Activated CD8-positive, alpha-beta memory T cell treated with anti-CD3 and anti-CD28 coated beads, Interleukin-2, amount 50 U/mL, for 4 hours (primary cell): ENCODE measurements at regions not wholly inside any gene's neighbourhood (a gene's known extent, or its start where the extent isn't known, plus 50 kb on each side); places are given as distances from the start of the nearest gene placed in this dataset.

Source experiments
- DNase-seq: peaks from one replicate; pipeline ENCODE4 v3.0.0-alpha.2; 2020

DNA sequence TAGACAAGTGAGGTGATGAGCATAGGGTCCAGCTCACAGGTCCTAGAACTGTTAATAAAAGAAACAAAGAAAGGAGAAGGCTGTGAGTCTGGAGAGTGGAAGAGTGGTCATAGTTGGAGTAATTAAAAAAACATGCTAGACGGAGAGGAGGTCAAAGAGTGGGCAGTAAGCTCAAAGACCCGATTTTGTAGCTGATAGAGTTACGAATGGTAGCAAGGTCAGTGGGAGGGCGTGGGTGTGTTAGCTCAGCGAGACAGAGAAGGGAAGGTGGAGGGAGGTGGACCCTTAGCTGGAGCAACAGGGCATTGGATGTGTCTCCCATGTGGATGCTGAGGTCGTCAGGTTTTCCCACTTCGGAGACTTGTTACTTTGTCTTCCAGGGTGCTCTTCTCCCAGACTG is 431.7 kb downstream of the CDH26 start:
- DNase-seq: no peak

DNA sequence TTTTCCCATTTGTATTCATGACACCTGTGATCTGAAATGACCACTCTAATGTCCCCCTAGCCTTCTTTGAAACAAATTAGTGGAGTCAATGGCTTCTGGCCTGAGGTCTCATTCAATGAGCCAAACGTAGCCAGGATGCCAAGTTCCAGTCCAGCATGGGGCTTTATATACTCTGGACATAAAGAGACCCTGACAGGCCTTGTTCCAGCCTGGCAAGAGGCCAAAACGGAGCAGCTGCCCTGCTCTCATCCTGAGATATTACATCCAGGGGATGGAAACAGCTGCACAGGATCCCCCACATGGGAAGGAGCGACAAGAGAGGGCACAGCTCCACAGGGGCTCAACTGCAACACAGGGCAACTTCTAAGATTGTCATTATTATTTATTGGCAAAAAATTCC is 437.8 kb downstream of the CDH26 start:
- no peak for DNase-seq

DNA sequence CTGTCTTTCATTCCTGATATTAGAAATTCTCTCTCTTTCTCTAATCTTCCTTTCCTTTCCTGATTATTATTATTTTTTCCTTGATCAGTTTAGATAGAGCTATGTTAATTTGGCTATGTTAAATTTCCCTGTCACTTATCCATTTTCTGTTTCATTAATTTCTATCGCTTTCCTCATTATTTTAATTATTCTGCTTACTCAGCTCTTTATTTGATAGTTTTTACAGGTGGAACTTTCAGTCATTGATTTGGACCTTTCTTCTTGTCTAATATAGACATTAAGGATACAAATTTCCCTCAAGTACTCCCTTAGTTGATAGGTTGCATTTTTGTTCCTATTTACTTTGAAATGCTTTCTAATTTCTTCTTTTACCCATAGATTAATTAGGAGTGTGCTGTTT is 442.3 kb downstream of the CDH26 start:
- no peak for DNase-seq

- DNase-seq: no peak
These were observed 444.2 kb downstream of the CDH26 start for GRCh38 chr20:60402189-60403058.

- no peak for DNase-seq
These were observed 445.0 kb downstream of the CDH26 start for GRCh38 chr20:60403105-60403741.

GRCh38 chr20:60407011-60407771 is 449.0 kb downstream of the CDH26 start:
- no peak for DNase-seq

GRCh38 chr20:60407938-60408337 is 449.7 kb downstream of the CDH26 start:
- DNase-seq: no peak

- DNase-seq: no peak
These were observed 450.2 kb downstream of the CDH26 start for GRCh38 chr20:60408435-60408834.

- DNase-seq: no peak
These were observed 452.5 kb downstream of the CDH26 start for GRCh38 chr20:60410618-60411264.

DNA sequence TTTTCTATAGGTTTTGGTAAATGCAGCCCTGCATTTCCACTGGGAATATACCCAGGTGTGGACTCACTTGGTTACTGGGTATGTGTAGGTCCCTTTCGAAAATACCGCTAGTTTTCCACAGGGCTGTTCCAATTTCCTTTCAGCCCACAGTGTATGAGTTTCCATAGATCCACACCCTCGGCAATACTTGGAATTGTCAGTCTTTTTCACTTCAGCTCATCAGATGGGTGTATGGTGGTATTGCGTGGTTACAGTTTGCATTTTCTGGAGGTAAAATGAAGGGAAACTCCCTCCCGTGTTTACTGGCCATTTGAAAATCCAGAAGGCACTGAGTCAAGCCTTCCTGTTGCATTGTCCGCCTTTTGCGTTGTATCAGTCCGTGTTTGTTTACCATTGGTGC is 453.6 kb downstream of the CDH26 start:
- no peak for DNase-seq

DNA sequence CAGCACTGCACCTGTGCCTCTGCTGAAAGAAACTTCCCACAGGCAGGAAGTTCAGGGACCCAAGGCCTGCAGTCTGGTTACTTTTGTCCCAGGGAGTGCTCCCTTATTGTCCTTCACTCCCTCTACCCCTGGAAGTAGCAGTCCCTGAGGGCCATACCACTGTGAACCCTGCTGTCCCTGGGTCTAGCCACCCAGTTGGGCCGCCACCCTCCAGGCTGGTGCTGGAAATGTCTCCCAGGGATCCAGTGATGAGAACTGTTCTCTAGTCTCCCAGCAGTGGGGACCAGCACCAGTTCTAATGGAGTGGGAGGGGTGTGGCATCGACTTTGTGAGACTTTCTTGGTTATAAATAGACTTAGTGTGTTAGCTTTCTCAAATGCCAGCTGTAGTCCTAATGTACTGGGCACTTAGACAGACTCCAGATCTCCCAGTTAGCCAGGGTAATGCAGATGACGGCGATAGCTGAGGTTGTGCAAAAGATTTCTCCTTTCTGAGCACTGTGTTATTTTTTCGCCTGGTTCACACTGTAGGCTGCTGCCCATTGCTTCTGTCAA is 462.5 kb downstream of the CDH26 start:
- no peak for DNase-seq

DNA sequence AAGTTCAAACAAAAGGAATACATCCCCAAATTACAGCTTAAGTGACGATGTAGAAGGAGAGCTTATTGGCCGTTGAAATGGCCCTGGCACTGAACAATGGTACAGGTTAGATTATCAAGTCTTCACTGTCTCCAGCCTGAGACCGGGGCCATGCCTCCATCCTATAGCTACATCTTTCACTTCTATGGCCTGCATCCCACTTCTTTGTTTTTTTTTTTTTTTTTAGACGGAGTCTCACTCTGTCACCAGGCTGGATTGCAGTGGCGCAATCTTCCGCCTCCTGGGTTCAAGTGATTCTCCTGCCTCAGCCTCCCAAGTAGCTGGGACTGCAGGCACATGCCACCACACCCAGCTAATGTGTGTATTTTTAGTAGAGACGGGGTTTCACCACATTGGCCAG is 464.6 kb downstream of the CDH26 start:
- no peak for DNase-seq

- no peak for DNase-seq
These were observed 466.2 kb downstream of the CDH26 start for GRCh38 chr20:60424267-60424902.

DNA sequence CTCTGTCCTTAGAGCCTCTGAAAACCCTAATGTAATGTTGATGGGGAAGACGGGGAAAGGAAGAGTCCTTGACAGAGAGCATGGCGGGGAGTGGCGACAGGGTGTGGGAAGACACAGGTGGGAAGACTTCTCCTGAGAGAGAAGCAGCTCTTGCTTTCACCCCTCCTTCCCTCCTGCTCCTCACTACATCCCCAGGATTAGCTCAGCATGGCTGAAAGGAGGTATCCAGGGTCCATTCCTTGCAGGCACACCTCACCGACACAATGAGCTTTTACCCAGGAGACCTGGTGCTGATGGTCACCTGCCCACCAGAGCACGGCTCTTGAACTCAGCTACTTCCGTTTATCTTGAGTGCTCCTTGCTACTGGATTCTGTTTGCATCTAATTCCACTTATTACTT is 469.3 kb downstream of the CDH26 start:
- DNase-seq: no peak

DNA sequence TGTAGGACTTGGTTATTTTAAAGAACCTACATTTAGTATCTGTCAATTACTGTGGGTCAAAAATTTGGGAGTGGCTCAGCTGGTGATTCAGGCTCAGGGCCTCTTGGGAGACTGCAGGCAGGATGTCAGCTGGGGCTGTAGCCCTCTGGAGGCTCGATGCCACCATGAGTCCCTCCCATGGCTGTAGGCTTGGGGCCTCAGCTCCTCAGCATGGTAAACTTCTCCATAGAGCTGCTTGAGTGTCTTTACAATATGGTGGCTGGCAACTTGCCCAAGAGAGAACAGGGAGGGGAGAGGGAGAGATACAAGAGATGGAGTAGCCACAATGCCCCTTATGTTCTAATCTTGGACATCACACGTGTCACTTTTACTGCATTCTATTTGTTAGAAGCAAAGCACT is 470.4 kb downstream of the CDH26 start:
- no peak for DNase-seq

GRCh38 chr20:60430516-60431001 is 472.3 kb downstream of the CDH26 start:
- no peak for DNase-seq

- DNase-seq: no peak
These were observed 473.1 kb downstream of the CDH26 start for GRCh38 chr20:60431349-60431748.

GRCh38 chr20:60437418-60437817 is 479.2 kb downstream of the CDH26 start:
- DNase-seq: no peak

- DNase-seq: no peak
These were observed 488.3 kb downstream of the CDH26 start for GRCh38 chr20:60446267-60447111.

- no peak for DNase-seq
These were observed 489.5 kb downstream of the CDH26 start for GRCh38 chr20:60447703-60448102.
